Activated CD4-positive, alpha-beta T cell treated with anti-CD3 and anti-CD28 coated beads for 1 hour (primary cell): ENCODE measurements at regions not wholly inside any gene's neighbourhood (a gene's known extent, or its start where the extent isn't known, plus 50 kb on each side); places are given as distances from the start of the nearest gene placed in this dataset.

ENCODE experiments used
- DNase-seq: peaks from one replicate; pipeline ENCODE4 v3.0.0-alpha.2; 2020

DNA sequence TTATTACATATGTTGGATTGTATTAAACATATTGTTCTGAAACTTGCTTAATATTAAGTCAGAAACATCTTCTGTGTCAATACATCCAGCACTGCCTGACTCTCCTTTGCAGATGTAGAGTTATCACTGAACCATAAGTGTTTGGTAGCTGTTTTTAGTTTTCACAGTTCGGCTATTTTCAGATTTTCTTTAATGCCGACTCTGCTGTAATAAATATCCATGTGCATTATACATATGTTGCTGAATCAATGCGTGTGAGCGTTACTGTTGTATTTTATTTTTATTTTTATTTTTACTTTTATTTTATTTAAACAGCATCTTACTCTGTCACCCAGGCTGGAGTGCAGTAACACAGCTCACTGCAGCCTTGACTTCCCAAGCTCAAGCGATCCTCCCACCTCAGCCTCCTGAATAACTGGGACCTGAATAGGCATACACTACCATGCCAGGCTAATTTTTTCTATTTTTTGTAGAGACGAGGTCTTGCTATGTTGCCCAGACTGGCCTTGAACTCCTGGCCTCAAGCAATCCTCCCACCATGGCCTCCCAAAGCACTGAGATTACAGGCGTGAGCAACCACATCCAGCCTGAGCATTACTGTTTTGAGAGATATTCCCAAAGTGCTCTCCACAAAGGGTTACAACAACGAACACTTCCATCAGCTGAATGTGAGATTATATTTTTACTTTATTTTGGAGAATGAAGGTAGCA, 50.7 kb upstream of the NOCT start:
- DNase-seq = no peak

DNA sequence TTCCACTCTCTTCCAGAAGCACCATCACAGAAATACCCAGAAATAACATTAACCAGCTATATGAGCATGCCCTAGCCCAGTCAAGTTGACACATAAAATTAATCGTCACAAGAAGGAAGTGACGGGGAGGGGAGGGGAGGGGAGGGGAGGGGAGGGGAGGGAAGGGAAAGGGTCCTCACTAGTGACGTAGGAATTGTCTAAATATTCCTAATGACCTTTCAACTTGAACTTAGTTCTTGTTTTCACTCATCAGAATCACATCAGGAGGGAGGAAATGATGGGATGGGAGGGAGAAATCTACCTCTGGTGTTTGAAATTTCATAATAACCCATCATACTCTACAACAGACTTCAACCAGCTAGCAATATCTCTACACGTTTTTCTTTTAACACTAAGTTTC, 52.2 kb upstream of the NOCT start:
- no peak for DNase-seq

DNA sequence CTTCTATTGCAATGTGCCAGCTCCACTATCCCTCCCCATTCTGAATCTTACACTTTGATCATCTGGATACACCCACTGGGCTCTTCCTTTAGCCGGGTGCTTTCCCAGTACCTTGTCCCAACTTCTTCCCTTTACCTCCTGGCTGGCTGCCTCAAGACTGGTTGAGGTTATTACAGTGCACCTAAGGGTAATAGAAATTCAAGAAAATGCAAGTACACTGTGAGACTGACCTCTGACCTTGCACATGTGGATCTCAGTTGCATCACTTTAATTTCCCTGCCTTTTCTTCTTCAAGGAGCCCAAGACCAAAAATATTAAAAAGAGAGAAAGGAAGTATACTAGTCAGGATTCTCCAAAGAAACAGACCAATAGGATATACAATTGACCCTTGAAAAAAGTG, 53.9 kb upstream of the NOCT start:
- DNase-seq = no peak

GRCh38 chr4:138961129-138961528, 54.5 kb upstream of the NOCT start:
- no peak for DNase-seq

GRCh38 chr4:138960175-138960710, 55.3 kb upstream of the NOCT start:
- DNase-seq = no peak

DNA sequence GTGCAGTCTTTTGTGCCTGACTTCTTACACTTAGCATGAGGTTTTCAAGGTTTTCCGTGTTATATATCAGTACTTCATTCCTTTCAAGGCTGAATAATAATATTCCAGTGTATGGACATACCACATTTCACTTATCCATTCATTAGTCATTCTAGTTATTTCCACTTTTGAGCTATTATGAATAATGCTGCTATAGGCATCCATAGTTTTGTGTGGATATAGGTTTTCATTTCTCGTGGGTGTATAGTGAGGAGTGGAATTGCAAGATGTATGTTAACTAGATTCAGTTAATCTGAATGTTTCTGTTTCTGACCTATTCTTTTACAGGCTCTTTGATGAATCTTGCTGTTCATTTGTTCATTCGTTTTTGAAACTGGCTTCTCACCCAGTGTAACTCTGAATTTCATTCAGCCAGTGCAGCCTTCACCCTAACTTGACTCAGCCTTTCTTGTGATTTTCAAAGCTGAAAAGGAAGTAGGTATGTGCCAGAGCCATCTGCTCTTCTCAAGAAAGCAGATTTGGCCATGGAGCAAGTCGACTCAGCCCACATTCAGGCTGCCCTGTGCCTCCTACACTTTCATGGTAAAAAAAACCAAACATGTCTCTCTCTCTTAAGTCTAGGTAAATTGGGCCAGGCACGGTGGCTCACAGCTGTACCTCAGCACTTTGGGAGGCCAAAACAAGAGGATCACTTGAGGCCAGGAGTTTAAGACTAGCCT, 56.3 kb upstream of the NOCT start:
- no peak for DNase-seq

DNA sequence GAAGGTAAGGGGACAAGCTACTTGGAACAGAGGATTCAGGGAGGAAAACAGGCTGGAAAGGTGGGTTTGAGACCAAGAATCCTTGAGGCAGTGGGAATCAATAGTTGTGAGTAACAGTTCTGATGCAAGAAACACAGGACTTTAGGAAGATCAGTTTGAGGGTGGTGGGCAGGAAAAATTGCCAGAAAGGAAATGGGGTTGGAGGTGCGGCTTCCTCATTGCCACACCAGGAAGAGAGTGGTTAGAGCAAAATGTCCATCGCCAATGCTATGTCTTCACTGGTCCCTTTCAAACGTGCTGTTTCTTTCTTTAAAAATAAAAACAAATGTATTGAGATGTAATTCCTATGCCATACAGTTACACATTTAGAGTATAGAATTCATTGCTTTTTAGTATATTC, 57.1 kb upstream of the NOCT start:
- DNase-seq = no peak

GRCh38 chr4:138957302-138957701, 58.3 kb upstream of the NOCT start:
- no peak for DNase-seq

DNA sequence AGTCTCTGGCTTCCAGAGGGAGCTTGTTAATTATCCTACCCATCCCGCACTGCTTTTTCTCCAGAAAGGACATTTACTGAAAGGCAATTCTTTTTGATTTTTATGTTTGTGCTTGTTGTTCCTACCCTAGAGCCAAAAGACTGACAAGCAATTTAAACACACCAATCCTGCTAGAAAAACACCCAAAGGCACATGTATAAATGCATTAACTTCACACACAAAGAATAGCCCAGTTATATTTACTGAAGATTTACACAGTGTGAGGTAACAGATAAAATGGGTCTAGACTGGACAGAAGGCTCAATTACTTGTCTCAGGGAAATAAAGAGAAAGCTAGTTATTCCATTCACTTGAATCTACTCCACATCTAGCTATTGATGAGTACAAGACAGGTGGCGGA, 61.2 kb upstream of the NOCT start:
- DNase-seq = no peak

- no peak for DNase-seq
These were observed 61.6 kb upstream of the NOCT start for GRCh38 chr4:138953961-138954371.

DNA sequence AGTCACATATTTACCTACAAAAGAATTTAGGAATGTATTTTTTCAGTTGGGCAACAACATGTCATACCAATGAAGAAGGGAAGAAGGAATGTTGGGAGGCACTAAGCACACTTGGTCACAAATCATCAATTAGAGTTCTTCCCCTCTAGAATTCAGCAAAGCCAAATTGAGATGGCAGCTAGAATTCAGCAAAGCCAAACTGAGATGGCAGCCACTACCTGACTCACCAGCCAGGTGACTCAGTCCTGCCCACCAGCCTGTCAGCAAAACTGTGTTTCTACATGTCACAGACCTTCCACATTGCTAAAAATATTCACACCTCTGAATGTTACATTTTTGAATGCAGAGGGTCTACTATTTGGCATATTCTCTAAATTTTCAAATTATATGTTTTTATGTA, 63.2 kb upstream of the NOCT start:
- DNase-seq = no peak

GRCh38 chr4:138951764-138952163, 63.8 kb upstream of the NOCT start:
- DNase-seq = no peak

GRCh38 chr4:138949866-138950265, 65.7 kb upstream of the NOCT start:
- DNase-seq = no peak

DNA sequence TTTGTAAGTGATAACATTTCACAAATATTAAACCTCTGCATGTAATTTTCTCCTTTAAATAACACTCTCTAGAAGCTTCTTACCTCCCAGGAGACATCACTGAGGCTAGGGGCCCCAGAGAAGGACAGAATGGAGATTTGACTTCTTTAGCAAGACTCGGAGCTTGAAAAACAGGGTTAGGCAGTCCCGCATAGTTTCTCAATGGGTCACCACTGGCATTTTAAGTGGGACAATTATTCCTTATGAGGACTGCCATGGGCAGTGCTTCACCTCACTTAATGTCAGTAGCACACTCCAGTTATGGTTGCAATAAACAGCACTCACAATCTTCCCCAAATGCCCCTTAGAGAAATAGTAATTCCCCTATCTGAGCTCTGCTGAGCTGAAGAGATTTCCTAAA, 66.7 kb upstream of the NOCT start:
- no peak for DNase-seq

DNA sequence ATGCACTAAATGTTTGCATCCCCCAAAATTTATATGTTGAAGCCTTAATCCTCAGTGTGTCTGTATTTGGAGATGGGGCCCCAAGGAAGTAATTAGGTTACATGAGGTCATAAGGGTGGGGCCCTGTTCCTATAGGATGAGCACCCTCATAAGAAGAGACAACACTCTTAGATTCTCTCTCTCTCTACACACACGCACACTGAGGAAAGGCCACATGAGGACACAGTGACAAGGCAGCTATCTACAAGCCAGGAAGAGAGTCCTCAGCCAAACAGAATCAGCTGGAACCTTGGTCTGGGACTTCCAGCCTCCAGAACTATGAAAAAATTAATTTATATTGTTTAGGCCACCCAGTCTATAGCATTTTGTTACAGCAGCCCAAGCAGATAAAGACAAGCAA, 69.3 kb upstream of the NOCT start:
- DNase-seq = no peak

DNA sequence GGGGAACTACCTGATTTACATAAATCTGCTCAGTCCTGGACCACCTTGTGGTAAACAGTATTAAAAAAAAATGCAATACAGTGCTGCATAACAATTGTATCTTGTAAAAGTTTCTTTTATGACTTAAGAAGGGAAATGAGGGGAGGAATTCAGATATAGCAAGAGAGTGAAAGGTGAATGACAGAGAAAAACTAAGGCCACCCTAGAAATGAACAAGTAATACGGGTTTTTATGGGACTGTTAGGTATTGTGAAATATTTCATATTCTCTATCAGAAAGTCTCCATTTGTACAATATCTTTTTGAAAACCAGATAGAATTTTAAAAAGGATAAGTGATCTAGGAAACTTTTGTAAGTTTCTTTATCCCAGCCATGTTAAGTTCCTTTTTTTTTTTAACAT, 69.7 kb upstream of the NOCT start:
- DNase-seq = no peak

- DNase-seq = no peak
These were observed 70.2 kb upstream of the NOCT start for GRCh38 chr4:138945401-138945800.

- DNase-seq = no peak
These were observed 71.7 kb upstream of the NOCT start for GRCh38 chr4:138943893-138944292.

- no peak for DNase-seq
These were observed 74.5 kb upstream of the NOCT start for GRCh38 chr4:138941037-138941436.

DNA sequence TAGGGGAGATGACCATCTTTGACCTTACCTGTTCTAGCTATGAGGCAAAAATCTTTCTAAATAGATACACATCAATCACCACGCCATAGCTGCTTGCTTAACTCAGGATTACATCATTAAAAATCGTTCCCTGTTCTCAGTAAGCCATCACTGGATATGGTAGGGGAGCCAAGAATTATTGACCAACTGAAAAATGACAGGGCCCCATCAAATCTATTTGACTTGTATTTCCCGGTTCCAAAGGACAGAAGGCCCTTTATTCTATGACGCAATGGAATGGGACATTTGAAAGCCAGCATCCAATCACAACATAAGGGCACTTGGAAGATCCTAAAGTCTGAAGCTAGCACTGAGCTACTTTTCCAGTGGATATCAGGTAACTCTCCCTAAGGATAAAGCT, 75.6 kb upstream of the NOCT start:
- no peak for DNase-seq

GRCh38 chr4:138938366-138938690, 77.3 kb upstream of the NOCT start:
- no peak for DNase-seq

- no peak for DNase-seq
These were observed 80.3 kb upstream of the NOCT start for GRCh38 chr4:138935135-138935807.

DNA sequence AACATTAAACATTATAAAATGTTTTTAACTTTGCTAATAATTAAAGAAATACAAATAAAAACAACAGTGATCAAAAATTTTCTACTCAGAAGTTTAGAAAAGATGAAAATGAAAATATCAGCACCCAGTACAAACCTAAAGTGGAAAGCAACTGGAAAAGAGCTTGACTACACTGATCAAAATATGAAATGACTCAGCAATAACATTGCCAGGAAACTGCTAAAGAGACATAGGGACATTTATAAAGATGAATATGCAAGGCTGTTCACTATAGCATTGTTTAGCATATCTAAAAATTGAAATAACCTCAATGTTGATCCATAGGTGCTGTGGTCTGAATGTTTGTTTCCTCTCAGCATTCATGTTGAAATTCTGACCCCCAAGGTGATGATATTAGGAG, 88.5 kb upstream of the NOCT start:
- no peak for DNase-seq

- no peak for DNase-seq
These were observed 90.1 kb upstream of the NOCT start for GRCh38 chr4:138925495-138925894.
